Stimulated activated CD4-positive, alpha-beta T cell treated with anti-CD3 and anti-CD28 coated beads, Interleukin-15, amount 100 ng/mL, for 1 hour (primary cell): ENCODE measurements at regions not wholly inside any gene's neighbourhood (a gene's known extent, or its start where the extent isn't known, plus 50 kb on each side); places are given as distances from the start of the nearest gene placed in this dataset.
A peak's percentile ranks its signal among the peaks of the same experiment; 100 is the strongest.

Source experiments
- DNase-seq, 2 donors: peaks; one replicate each; pipeline ENCODE4 v3.0.0-alpha.2; 2020; ENCODE audit warnings: low read depth in 1 of 2, low spot score in 1 of 2

GRCh38 chr6:160899671-160900430 is 91.7 kb upstream of the MAP3K4 start:
- DNase-seq: no peak

- DNase-seq: no peak
Observed at GRCh38 chr6:160911949-160912348, 79.6 kb upstream of the MAP3K4 start.

- DNase-seq: no peak
Observed at GRCh38 chr6:160912411-160912810, 79.2 kb upstream of the MAP3K4 start.

- DNase-seq: no peak
Observed at GRCh38 chr6:160917572-160917971, 74.0 kb upstream of the MAP3K4 start.

- DNase-seq: no peak
Observed at GRCh38 chr6:160919723-160920440, 71.7 kb upstream of the MAP3K4 start.

- DNase-seq: no peak
Observed at GRCh38 chr6:160921095-160921494, 70.5 kb upstream of the MAP3K4 start.

GRCh38 chr6:160926281-160927276 is 65.0 kb upstream of the MAP3K4 start:
- no peak for DNase-seq

- no peak for DNase-seq
Observed at GRCh38 chr6:160927416-160927815, 64.2 kb upstream of the MAP3K4 start.

GRCh38 chr6:160929361-160929760 is 62.2 kb upstream of the MAP3K4 start:
- no peak for DNase-seq

- DNase-seq: no peak
Observed at GRCh38 chr6:160929831-160930230, 61.7 kb upstream of the MAP3K4 start.

- DNase-seq: peak; percentile 21 to 50
Observed at GRCh38 chr6:160930547-160931377, 60.8 kb upstream of the MAP3K4 start.

GRCh38 chr6:160931378-160932310 is 59.9 kb upstream of the MAP3K4 start:
- DNase-seq: no peak

- DNase-seq: no peak
Observed at GRCh38 chr6:160933256-160933655, 58.3 kb upstream of the MAP3K4 start.

GRCh38 chr6:160934157-160934556 is 57.4 kb upstream of the MAP3K4 start:
- DNase-seq: no peak

GRCh38 chr6:160940197-160940596 is 51.4 kb upstream of the MAP3K4 start:
- DNase-seq: no peak
